ENCODE measurements at regions not wholly inside any gene's neighbourhood (a gene's known extent, or its start where the extent isn't known, plus 50 kb on each side); places are given as distances from the start of the nearest gene placed in this dataset.

DNA sequence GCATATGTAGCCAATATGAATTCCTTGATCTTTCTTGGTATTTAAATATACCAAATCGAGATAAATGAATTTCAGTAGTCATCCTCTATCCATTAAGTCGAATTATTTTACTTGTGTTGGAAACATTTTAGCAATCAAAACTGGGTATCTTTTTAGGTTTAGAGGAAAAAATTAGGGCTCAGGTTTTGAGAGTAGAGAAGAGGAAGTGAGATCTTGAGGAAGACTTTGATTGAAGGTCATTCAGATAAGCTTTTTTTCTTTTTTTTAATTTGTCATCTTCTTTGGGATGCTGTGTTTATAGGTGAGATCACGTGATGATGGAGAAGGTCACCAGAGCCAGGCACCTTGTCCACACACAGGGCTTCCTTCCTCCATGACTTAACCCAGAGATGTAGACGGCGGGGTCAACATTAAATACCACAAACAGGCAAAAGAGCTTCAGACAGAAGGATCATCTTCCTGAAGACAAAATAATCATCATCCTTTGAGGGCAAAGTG is 750.1 kb downstream of the RNF144A start:
- Histone ChIP-seq H3K27me3 (ENCODE audit: insufficient read depth, low read length) (no peaks in the 10 kb centered on the region), H3K56ac (ENCODE audit: insufficient read length, low read depth, low read length) (no peak overlapping the region), H3K79me1 (ENCODE audit: insufficient read depth, low read depth, low read length, poor library complexity, severe bottlenecking) (no peaks in the 10 kb centered on the region), H3T11ph (ENCODE audit: low read length) (no peak overlapping the region), H3K18ac (ENCODE audit: insufficient read length, low read depth, low read length) (no peak overlapping the region), H3K9me3 (ENCODE audit: control insufficient read depth, low read depth, low read length) (no peaks in the 10 kb centered on the region), H2AFZ (ENCODE audit: low read length) (no peak overlapping the region), H3K14ac (ENCODE audit: insufficient read depth, low read length) (no peak overlapping the region), H4K5ac (ENCODE audit: insufficient read length, low read depth, low read length) (no peak overlapping the region), H2BK20ac (ENCODE audit: low read depth, low read length, poor library complexity, severe bottlenecking) (no peak overlapping the region), H2BK12ac (ENCODE audit: insufficient read length, low read depth, low read length) (no peak overlapping the region), H3K4me2 (ENCODE audit: insufficient read depth, insufficient read length, low read length) (no peak overlapping the region), H3K23ac (ENCODE audit: insufficient read length, low read depth, low read length) (no peak overlapping the region), H4K20me1 (ENCODE audit: control insufficient read depth, insufficient read depth, insufficient read length) (no peaks in the 10 kb centered on the region), H3K23me2 (ENCODE audit: insufficient read length, low read depth, low read length, poor library complexity, severe bottlenecking) (no peaks in the 10 kb centered on the region), H3K79me2 (ENCODE audit: insufficient read depth, low read length) (no peaks in the 10 kb centered on the region), H3K4ac (ENCODE audit: low read depth, low read length) (no peak overlapping the region), H3K9ac (ENCODE audit: extremely low read depth, insufficient read length, low read length) (no peak overlapping the region), H3K27ac (ENCODE audit: insufficient read length, low read depth, low read length) (no peak overlapping the region), H2BK5ac (ENCODE audit: insufficient read length, low read length) (no peak overlapping the region), H4K91ac (ENCODE audit: insufficient read length, low read depth, low read length) (no peak overlapping the region), H2BK120ac (ENCODE audit: low read depth, low read length, poor library complexity, severe bottlenecking) (no peak overlapping the region), H2BK15ac (ENCODE audit: low read depth, low read length) (no peak overlapping the region), H4K8ac (replicated peaks; ENCODE audit: insufficient read length, low read depth, low read length) (no peak overlapping the region), H3K4me1 (ENCODE audit: insufficient read depth, low read length) (peaks cover 7% of the 10 kb centered on the region; the same call in 1 of the 2 replicates), H2AK5ac (ENCODE audit: insufficient read length, low read length) (no peak overlapping the region)
- H3K4me1 Mint-ChIP-seq: peaks cover 21 to 30% of the 10 kb centered on the region in 2 experiments
- H3K4me3 Mint-ChIP-seq: no peak overlapping the region
- no peaks in the 10 kb centered on the region for H3K27me3 Mint-ChIP-seq (ENCODE audit: low read depth)
- peaks cover 0 to 13% (median 3%) of the 10 kb centered on the region in 3 experiments; a peak in 4 of 7 replicates for H3K36me3 Mint-ChIP-seq (ENCODE audit: insufficient read depth in 1 of 3, low read depth in 3 of 3)
- H3K27ac Mint-ChIP-seq: no peak overlapping the region
- TF ChIP-seq, protein P1, sequence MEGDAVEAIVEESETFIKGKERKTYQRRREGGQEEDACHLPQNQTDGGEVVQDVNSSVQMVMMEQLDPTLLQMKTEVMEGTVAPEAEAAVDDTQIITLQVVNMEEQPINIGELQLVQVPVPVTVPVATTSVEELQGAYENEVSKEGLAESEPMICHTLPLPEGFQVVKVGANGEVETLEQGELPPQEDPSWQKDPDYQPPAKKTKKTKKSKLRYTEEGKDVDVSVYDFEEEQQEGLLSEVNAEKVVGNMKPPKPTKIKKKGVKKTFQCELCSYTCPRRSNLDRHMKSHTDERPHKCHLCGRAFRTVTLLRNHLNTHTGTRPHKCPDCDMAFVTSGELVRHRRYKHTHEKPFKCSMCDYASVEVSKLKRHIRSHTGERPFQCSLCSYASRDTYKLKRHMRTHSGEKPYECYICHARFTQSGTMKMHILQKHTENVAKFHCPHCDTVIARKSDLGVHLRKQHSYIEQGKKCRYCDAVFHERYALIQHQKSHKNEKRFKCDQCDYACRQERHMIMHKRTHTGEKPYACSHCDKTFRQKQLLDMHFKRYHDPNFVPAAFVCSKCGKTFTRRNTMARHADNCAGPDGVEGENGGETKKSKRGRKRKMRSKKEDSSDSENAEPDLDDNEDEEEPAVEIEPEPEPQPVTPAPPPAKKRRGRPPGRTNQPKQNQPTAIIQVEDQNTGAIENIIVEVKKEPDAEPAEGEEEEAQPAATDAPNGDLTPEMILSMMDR (conservative IDR thresholded peaks at IDR 0.05): no peak
- WGBS (ENCODE audit: extremely low coverage, insufficient read length, low lambda C conversion rate): no CpG with 5 or more reads among the region's 5 CpGs
- no peak for DNase-seq
- H3K9me3 Mint-ChIP-seq: peaks cover 0 to 6% of the 10 kb centered on the region in 2 experiments; a peak in 2 of 5 replicates

All from H9 (cell line).